IgD-negative memory B cell (primary cell): ENCODE measurements at regions not wholly inside any gene's neighbourhood (a gene's known extent, or its start where the extent isn't known, plus 50 kb on each side); places are given as distances from the start of the nearest gene placed in this dataset.
"Not testable (repeated sequence)": the region's sequence is repeated elsewhere in the genome, so short reads cannot be mapped to it uniquely, and the experiment has no call there.

ENCODE experiments used
- H3K27ac Mint-ChIP-seq, 3 donors: one replicate each; pipeline ENCODE4 v1.8.0; 2020 to 2022; ENCODE audit warnings: mild to moderate bottlenecking in 3 of 3, mixed read lengths in 3 of 3, moderate library complexity in 1 of 3
- H3K27me3 Mint-ChIP-seq: one replicate; pipeline ENCODE4 v1.8.0; 2021; ENCODE audit warnings: mixed read lengths
- H3K36me3 Mint-ChIP-seq: one replicate; pipeline ENCODE4 v1.8.0; 2020; ENCODE audit warnings: mild to moderate bottlenecking, mixed read lengths
- H3K4me1 Mint-ChIP-seq, 3 donors: one replicate each; pipeline ENCODE4 v1.8.0; 2020 to 2022; ENCODE audit warnings: mixed read lengths in 3 of 3, mild to moderate bottlenecking in 1 of 3
- H3K4me3 Mint-ChIP-seq, 4 donors: one replicate each; pipeline ENCODE4 v1.8.0; 2020 to 2022; ENCODE audit warnings: mild to moderate bottlenecking in 4 of 4, mixed read lengths in 4 of 4, moderate library complexity in 3 of 4
- H3K9me3 Mint-ChIP-seq, 3 donors: one replicate each; pipeline ENCODE4 v1.8.0; 2020 to 2021; ENCODE audit warnings: mixed read lengths in 3 of 3, mild to moderate bottlenecking in 1 of 3

DNA sequence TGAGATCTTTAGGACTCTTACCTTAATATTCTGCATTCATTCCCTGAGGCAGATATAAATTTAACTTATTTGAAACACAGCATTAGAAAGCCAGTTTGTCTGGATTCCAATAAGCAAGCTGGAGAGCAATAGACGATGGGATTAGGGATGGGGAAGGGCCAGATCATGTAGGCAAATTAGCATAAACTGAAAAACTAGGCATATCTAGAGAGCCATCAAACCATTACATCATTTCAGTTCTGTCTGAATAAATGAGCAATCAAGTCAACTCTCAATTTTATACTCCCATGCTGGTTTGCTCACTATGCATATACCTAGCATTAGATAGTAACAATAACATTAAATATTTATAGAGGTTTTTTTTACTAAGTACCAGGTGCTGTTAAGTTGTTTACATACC, 583.6 kb upstream of the LRRN3 start:
- H3K4me1 Mint-ChIP-seq, result no peaks in the 10 kb centered on the region
- no peaks in the 10 kb centered on the region for H3K27me3 Mint-ChIP-seq
- H3K36me3 Mint-ChIP-seq, result peaks cover 2% of the 10 kb centered on the region
- H3K27ac Mint-ChIP-seq, result no peak overlapping the region
- peaks cover 0 to 2% (median 0%) of the 10 kb centered on the region in 3 donors for H3K9me3 Mint-ChIP-seq
- no peak overlapping the region for H3K4me3 Mint-ChIP-seq

DNA sequence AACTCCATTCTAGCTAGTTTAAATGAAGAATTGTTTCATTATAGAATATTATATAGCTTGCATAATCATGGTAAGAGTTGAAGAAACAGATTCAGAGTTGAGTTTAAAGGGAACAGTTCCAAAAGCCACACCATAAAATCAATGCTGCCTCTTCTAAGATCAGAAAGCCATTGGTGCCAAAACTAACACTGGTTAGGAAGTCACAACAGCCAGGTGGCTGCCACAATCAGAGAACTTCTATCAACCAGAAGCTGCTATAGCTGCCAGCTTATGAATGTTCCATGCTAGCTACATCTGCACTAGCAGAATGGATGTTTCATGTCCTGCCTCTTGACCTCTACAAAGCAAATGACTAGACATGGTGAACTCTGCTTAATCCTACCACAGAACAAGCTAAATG, 583.1 kb upstream of the LRRN3 start:
- peaks cover 0 to 2% (median 0%) of the 10 kb centered on the region in 3 donors for H3K9me3 Mint-ChIP-seq
- no peaks in the 10 kb centered on the region for H3K4me1 Mint-ChIP-seq
- H3K27me3 Mint-ChIP-seq, result no peaks in the 10 kb centered on the region
- H3K27ac Mint-ChIP-seq, result no peak overlapping the region
- H3K4me3 Mint-ChIP-seq, result no peak overlapping the region
- peaks cover 2% of the 10 kb centered on the region for H3K36me3 Mint-ChIP-seq

- H3K27me3 Mint-ChIP-seq, H3K4me1 Mint-ChIP-seq, H3K27ac Mint-ChIP-seq, H3K36me3 Mint-ChIP-seq, H3K4me3 Mint-ChIP-seq, H3K9me3 Mint-ChIP-seq: not testable (repeated sequence)
These were observed 575.9 kb upstream of the LRRN3 start for GRCh38 chr7:110514975-110515551.

DNA sequence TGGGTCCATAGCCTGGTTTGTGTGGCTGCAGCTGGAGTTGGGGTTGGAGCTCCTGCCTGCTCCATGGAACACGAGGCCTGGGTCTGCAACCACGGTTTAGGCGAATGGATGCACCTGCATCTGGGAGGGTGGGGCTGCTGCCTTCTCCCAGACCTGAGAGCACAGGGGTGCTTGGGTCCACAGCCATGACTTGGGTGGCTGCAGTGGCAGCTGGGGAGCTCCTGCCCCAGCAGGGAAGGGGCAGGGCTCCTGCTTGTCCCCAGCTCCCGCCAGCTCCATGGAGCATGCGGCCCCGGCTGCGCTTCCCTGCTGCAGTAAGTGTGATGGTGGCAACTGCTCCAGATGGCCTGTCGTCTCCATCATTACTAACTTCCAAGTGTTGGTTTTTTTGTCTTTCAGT, 571.1 kb upstream of the LRRN3 start:
- H3K36me3 Mint-ChIP-seq, result no peaks in the 10 kb centered on the region
- H3K4me3 Mint-ChIP-seq, result no peak overlapping the region
- no peaks in the 10 kb centered on the region for H3K4me1 Mint-ChIP-seq
- no peaks in the 10 kb centered on the region for H3K27me3 Mint-ChIP-seq
- no peak overlapping the region for H3K27ac Mint-ChIP-seq
- H3K9me3 Mint-ChIP-seq, result peaks cover 2 to 12% (median 3%) of the 10 kb centered on the region in 3 donors

GRCh38 chr7:110521357-110521911, 569.5 kb upstream of the LRRN3 start:
- peaks cover 0 to 12% (median 5%) of the 10 kb centered on the region in 3 donors for H3K9me3 Mint-ChIP-seq
- H3K27ac Mint-ChIP-seq, result no peak overlapping the region
- H3K27me3 Mint-ChIP-seq, result no peaks in the 10 kb centered on the region
- H3K36me3 Mint-ChIP-seq, result no peaks in the 10 kb centered on the region
- H3K4me3 Mint-ChIP-seq, result no peak overlapping the region
- H3K4me1 Mint-ChIP-seq, result no peaks in the 10 kb centered on the region

- Mint-ChIP-seq H3K4me1 (no peaks in the 10 kb centered on the region), H3K27me3 (no peaks in the 10 kb centered on the region), H3K4me3 (no peak overlapping the region), H3K9me3 (peaks cover 0 to 12% (median 5%) of the 10 kb centered on the region in 3 donors), H3K36me3 (no peaks in the 10 kb centered on the region), H3K27ac (no peak overlapping the region)
These were observed 568.7 kb upstream of the LRRN3 start for GRCh38 chr7:110522061-110522760.

- Mint-ChIP-seq H3K36me3 (no peaks in the 10 kb centered on the region), H3K9me3 (peaks cover 0 to 12% (median 5%) of the 10 kb centered on the region in 3 donors), H3K27ac (no peak overlapping the region), H3K4me3 (no peak overlapping the region), H3K27me3 (no peaks in the 10 kb centered on the region), H3K4me1 (no peaks in the 10 kb centered on the region)
These were observed 568.1 kb upstream of the LRRN3 start for GRCh38 chr7:110522761-110523200.

DNA sequence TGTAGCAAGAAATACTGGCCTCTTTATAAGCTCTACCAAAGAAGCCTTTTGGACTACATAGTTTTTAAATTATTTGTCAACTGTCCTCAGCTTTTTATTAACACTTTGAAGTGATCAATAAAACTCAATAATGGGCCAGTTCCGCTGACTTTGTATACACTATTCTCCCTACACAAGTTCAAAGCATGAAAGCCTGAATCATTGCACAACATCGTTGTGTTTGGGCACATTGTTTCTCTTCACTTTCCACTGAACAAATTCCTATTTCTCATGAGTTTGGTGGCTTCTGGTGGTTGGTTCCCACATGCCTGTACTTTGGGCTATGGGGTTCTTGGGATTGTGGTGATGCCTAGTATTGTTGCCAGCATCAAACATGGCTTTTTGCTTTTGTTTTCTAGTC, 561.8 kb upstream of the LRRN3 start:
- H3K4me3 Mint-ChIP-seq, result no peak overlapping the region
- no peak overlapping the region for H3K27ac Mint-ChIP-seq
- H3K4me1 Mint-ChIP-seq, result no peaks in the 10 kb centered on the region
- H3K27me3 Mint-ChIP-seq, result no peaks in the 10 kb centered on the region
- peaks cover 0 to 1% (median under 1%) of the 10 kb centered on the region in 3 donors for H3K9me3 Mint-ChIP-seq
- no peaks in the 10 kb centered on the region for H3K36me3 Mint-ChIP-seq

GRCh38 chr7:110531186-110531585, 559.7 kb upstream of the LRRN3 start:
- H3K4me3 Mint-ChIP-seq, result no peak overlapping the region

DNA sequence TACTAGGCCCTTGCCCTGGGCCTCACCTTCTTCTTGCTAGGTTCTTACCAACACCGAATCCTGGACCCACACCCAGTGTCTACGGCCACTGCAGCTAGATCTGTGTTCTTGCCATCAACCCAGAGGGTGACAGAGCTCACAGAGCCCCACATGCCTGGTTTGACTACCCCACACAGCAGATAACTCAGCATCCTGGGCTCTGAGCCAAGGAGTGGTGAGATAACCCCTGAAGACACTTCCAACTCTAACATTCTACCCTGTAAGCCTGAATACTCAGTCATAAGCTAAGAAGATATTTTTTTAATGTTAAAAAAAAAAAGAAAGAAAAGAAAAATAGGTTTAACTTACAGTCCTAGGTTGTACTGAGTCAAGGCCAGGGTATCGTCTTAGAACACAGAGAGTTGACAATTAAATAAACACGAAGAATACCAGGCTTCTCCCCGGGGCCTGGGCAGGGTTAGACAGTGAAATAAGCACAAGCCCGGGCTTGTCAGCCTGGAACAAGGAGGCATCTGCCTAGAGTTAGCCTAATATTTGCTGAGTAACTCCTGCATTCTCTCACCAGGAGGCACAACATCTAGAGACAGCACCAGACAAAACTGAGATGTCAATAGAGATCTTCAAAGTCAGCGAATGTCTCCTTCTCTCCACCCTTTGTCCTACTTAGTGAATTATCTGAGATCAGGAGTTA, 556.5 kb upstream of the LRRN3 start:
- H3K9me3 Mint-ChIP-seq, result no peaks in the 10 kb centered on the region
- H3K36me3 Mint-ChIP-seq, result no peaks in the 10 kb centered on the region
- H3K27ac Mint-ChIP-seq, result no peak overlapping the region
- no peaks in the 10 kb centered on the region for H3K4me1 Mint-ChIP-seq
- H3K27me3 Mint-ChIP-seq, result no peaks in the 10 kb centered on the region
- H3K4me3 Mint-ChIP-seq, result no peak overlapping the region

More at GRCh38 chr7:110531186-110531585, 559.7 kb upstream of the LRRN3 start:
- Mint-ChIP-seq H3K4me1 (no peaks in the 10 kb centered on the region), H3K36me3 (no peaks in the 10 kb centered on the region), H3K27me3 (no peaks in the 10 kb centered on the region), H3K9me3 (no peaks in the 10 kb centered on the region), H3K27ac (no peak overlapping the region)

DNA sequence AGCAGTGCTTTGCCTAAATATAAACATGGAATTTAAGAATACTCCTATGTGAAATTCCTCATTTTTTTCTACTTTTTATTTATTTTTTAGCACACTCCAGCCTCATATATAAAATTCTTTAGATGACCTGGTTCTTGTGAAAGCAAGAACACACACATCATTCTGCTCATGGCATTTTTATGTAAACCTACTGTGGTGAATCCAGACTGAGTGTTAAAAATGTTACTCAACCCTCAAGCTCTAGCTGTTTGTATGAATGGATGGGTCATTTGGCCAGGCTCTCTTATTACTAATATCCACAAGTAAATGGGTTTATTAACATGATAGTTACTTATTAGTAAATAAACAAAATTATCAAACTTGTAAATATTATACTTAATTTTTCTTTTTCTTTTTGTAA, 551.7 kb upstream of the LRRN3 start:
- H3K27ac Mint-ChIP-seq, result no peak overlapping the region
- no peaks in the 10 kb centered on the region for H3K9me3 Mint-ChIP-seq
- no peak overlapping the region for H3K4me3 Mint-ChIP-seq
- H3K27me3 Mint-ChIP-seq, result no peaks in the 10 kb centered on the region
- no peaks in the 10 kb centered on the region for H3K4me1 Mint-ChIP-seq
- no peaks in the 10 kb centered on the region for H3K36me3 Mint-ChIP-seq

GRCh38 chr7:110541962-110542361, 549.0 kb upstream of the LRRN3 start:
- Mint-ChIP-seq H3K36me3 (no peaks in the 10 kb centered on the region), H3K4me1 (no peaks in the 10 kb centered on the region), H3K27ac (no peak overlapping the region), H3K9me3 (peaks cover 0 to 2% (median 0%) of the 10 kb centered on the region in 3 donors), H3K4me3 (no peak overlapping the region), H3K27me3 (no peaks in the 10 kb centered on the region)

DNA sequence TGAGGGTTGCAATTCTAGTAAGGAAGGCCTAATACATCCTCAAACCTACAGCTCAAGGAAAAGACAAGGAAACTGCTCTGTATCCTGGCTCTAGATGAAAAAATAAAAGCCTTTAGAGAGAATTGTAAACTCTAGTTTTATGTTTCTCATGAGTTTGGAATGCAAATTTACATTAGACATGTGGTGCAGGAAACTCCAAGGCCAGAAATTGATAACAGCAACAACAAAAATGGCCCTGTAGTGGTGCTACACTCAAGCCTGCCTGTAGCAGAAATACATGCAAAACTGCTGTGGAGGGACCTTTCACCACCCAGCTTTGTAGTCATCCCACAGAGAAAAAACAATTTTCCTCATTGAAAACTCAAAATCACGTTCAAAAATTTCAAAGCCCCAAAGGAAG, 546.7 kb upstream of the LRRN3 start:
- Mint-ChIP-seq H3K36me3 (no peaks in the 10 kb centered on the region), H3K27ac (no peak overlapping the region), H3K4me3 (no peak overlapping the region), H3K27me3 (no peaks in the 10 kb centered on the region), H3K4me1 (no peaks in the 10 kb centered on the region), H3K9me3 (peaks cover 0 to 4% (median 2%) of the 10 kb centered on the region in 3 donors)

- Mint-ChIP-seq H3K27ac (no peak overlapping the region), H3K4me3 (no peak overlapping the region), H3K4me1 (peaks cover 0 to 2% (median 0%) of the 10 kb centered on the region in 3 donors), H3K27me3 (no peaks in the 10 kb centered on the region), H3K36me3 (no peaks in the 10 kb centered on the region), H3K9me3 (peaks cover 4 to 14% (median 7%) of the 10 kb centered on the region in 3 donors)
These were observed 542.6 kb upstream of the LRRN3 start for GRCh38 chr7:110548372-110548771.

- Mint-ChIP-seq H3K27me3 (no peaks in the 10 kb centered on the region), H3K4me1 (no peaks in the 10 kb centered on the region), H3K27ac (no peak overlapping the region), H3K4me3 (no peak overlapping the region), H3K36me3 (no peaks in the 10 kb centered on the region), H3K9me3 (peaks cover 2 to 5% (median 2%) of the 10 kb centered on the region in 3 donors)
These were observed 533.8 kb upstream of the LRRN3 start for GRCh38 chr7:110557136-110557535.
